ENCODE measurements at regions not wholly inside any gene's neighbourhood (a gene's known extent, or its start where the extent isn't known, plus 50 kb on each side); places are given as distances from the start of the nearest gene placed in this dataset.

DNA sequence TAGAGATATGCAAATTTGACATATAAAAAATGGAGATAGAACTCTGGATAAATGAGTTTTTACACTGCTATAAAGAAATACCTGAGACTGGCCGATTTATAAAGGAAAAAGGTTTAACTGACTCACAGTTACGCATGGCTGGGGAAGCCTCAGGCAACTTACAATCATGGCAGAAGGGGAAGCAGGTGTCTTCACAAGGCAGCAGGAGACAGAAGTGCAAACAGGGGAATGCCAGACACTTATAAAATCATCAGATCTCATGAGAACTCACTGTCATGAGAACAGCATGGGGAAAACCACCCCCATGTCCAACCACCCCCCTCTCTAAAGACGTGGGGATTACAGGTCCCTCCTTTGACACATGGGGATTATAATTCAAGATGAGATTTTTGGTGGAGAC is 1540.2 kb upstream of the SLC39A10 start:
- BruUV-seq (replicated peaks): no TSS peak
- WGBS (ENCODE audit: insufficient coverage, insufficient replicate concordance, low lambda C conversion rate, missing lambda C conversion rate): 47% methylated on average over 3 of the region's 3 CpGs
- in situ Hi-C loops (cut with MboI): no loop called here

More for the DNA sequence above, 1540.2 kb upstream of the SLC39A10 start:
- H3K36me3 ChIP-seq (ENCODE audit: control insufficient read depth in 2 of 2, insufficient read depth in 2 of 2, low read length in 1 of 2): no peaks in the 10 kb centered on the region
- no peak overlapping the region for H3K9ac ChIP-seq (ENCODE audit: control insufficient read depth, insufficient read depth, low read length)
- no peaks in the 10 kb centered on the region for H3K79me2 ChIP-seq (ENCODE audit: control insufficient read depth, insufficient read depth, low read length)
- H3K4me2 ChIP-seq (ENCODE audit: control insufficient read depth, insufficient read depth): no peak overlapping the region
- ATAC-seq: peak; percentile 24; the same call in 1 of the 3 replicates
- no peak overlapping the region for H3K27ac ChIP-seq (ENCODE audit: control insufficient read depth, insufficient read depth)
- no peak for FAIRE-seq
- H4K20me1 ChIP-seq (ENCODE audit: control insufficient read depth, insufficient read depth): no peaks in the 10 kb centered on the region
- no peak overlapping the region for H2AFZ ChIP-seq (ENCODE audit: control insufficient read depth, low read depth, low read length)
- ChIA-PET SMC1A (ENCODE audit: uncharacterized antibody, unreplicated experiment) (no interaction called here), CTCF (no interaction called here), RAD21 (ENCODE audit: unreplicated experiment) (no interaction called here), POLR2A (no interaction called here)
- intact Hi-C loops (cut with micrococcal nuclease; ENCODE audit: unreplicated experiment): no loop called here
- H3K4me1 ChIP-seq (ENCODE audit: control insufficient read depth, insufficient read depth, low read length): no peaks in the 10 kb centered on the region
- TF ChIP-seq ZBED1 (IDR thresholded peaks at IDR 0.05; ENCODE audit: borderline replicate concordance) (no peak), EP300 (IDR thresholded peaks at IDR 0.05; ENCODE audit: borderline replicate concordance in 1 of 2, control insufficient read depth in 1 of 2, low read depth in 2 of 2, low read length in 2 of 2) (no peak), NFIC (IDR thresholded peaks at IDR 0.05; ENCODE audit: low read depth, low read length) (no peak), BACH1 (IDR thresholded peaks at IDR 0.05; ENCODE audit: borderline replicate concordance) (no peak), MYB (IDR thresholded peaks at IDR 0.05; ENCODE audit: borderline replicate concordance, low read depth, low read length) (no peak), EED (IDR thresholded peaks at IDR 0.05; ENCODE audit: low read depth) (no peak), SMARCA5 (IDR thresholded peaks at IDR 0.05) (no peak), TBL1XR1 (IDR thresholded peaks at IDR 0.05; ENCODE audit: low read depth, low read length) (no peak), EGR1 (IDR thresholded peaks at IDR 0.05; ENCODE audit: borderline replicate concordance in 1 of 2, low read depth in 2 of 2, low read length in 2 of 2) (no peak)
- TF ChIP-seq, protein P1, sequence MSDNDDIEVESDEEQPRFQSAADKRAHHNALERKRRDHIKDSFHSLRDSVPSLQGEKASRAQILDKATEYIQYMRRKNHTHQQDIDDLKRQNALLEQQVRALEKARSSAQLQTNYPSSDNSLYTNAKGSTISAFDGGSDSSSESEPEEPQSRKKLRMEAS (IDR thresholded peaks at IDR 0.05; ENCODE audit: low read depth, low read length): no peak
- TF ChIP-seq, protein P2, sequence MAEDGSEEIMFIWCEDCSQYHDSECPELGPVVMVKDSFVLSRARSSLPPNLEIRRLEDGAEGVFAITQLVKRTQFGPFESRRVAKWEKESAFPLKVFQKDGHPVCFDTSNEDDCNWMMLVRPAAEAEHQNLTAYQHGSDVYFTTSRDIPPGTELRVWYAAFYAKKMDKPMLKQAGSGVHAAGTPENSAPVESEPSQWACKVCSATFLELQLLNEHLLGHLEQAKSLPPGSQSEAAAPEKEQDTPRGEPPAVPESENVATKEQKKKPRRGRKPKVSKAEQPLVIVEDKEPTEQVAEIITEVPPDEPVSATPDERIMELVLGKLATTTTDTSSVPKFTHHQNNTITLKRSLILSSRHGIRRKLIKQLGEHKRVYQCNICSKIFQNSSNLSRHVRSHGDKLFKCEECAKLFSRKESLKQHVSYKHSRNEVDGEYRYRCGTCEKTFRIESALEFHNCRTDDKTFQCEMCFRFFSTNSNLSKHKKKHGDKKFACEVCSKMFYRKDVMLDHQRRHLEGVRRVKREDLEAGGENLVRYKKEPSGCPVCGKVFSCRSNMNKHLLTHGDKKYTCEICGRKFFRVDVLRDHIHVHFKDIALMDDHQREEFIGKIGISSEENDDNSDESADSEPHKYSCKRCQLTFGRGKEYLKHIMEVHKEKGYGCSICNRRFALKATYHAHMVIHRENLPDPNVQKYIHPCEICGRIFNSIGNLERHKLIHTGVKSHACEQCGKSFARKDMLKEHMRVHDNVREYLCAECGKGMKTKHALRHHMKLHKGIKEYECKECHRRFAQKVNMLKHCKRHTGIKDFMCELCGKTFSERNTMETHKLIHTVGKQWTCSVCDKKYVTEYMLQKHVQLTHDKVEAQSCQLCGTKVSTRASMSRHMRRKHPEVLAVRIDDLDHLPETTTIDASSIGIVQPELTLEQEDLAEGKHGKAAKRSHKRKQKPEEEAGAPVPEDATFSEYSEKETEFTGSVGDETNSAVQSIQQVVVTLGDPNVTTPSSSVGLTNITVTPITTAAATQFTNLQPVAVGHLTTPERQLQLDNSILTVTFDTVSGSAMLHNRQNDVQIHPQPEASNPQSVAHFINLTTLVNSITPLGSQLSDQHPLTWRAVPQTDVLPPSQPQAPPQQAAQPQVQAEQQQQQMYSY (CRISPR knock-in tag; IDR thresholded peaks at IDR 0.05): no peak
- TF ChIP-seq, protein P3, sequence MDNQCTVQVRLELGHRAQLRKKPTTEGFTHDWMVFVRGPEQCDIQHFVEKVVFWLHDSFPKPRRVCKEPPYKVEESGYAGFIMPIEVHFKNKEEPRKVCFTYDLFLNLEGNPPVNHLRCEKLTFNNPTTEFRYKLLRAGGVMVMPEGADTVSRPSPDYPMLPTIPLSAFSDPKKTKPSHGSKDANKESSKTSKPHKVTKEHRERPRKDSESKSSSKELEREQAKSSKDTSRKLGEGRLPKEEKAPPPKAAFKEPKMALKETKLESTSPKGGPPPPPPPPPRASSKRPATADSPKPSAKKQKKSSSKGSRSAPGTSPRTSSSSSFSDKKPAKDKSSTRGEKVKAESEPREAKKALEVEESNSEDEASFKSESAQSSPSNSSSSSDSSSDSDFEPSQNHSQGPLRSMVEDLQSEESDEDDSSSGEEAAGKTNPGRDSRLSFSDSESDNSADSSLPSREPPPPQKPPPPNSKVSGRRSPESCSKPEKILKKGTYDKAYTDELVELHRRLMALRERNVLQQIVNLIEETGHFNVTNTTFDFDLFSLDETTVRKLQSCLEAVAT (IDR thresholded peaks at IDR 0.05): no peak
- no peaks in the 10 kb centered on the region for H3K27me3 ChIP-seq (replicated peaks in 1 of 2; ENCODE audit: control insufficient read depth in 2 of 2, insufficient read depth in 2 of 2, low read length in 1 of 2)
- no peak overlapping the region for H3K4me3 ChIP-seq
- DNase-seq (ENCODE audit: low read depth, low spot score): no peak
- H3K9me3 ChIP-seq (replicated peaks; ENCODE audit: control insufficient read depth, insufficient read depth, low read length): no peaks in the 10 kb centered on the region

All from GM12878 (cell line).